HG03039 (cell line): ENCODE measurements at regions not wholly inside any gene's neighbourhood (a gene's known extent, or its start where the extent isn't known, plus 50 kb on each side); places are given as distances from the start of the nearest gene placed in this dataset.

Experiments used
- ATAC-seq: cut with Tn5 transposase; IDR thresholded peaks from one replicate; pipeline ENCODE4 v1.9.1; 2021; ENCODE audit warnings: mild to moderate bottlenecking, moderate library complexity; ENCODE audit not compliant: unreplicated experiment

DNA sequence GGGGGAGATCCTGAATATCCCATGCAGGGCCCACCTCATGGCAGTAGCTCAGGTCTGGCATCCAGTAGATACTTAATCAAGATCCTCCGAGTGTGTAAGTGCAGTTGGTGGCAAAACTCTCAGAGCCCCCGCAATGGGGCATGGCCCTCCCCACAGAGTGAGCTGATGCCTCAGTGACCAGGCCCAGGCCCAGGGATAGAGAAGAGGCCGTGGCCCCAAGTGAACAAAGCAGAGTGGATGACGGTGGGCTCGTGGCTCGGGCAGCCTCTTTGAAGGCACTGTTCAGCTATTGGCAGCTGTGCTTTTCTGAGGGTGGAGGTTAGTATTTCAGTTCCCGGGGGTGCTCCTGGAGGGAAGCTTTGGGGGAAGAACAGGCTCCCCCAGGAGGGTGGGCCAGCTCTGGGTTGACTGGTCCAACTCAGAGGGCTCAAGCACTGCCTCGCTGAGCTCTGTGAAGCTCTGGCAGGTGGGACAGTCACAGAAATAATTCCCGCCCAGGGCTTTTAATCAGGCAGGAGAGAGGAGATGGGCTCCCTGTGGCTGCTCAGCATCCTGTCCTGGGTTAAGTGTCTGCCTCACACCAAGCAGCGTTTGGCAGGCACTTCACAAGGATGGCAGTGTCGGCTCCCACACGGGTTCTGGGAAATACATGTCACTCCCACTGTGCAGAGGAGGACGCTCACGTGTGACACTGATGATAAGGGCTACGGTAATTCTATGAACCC is 583.6 kb downstream of the TCERG1L start:
- no peak for ATAC-seq

DNA sequence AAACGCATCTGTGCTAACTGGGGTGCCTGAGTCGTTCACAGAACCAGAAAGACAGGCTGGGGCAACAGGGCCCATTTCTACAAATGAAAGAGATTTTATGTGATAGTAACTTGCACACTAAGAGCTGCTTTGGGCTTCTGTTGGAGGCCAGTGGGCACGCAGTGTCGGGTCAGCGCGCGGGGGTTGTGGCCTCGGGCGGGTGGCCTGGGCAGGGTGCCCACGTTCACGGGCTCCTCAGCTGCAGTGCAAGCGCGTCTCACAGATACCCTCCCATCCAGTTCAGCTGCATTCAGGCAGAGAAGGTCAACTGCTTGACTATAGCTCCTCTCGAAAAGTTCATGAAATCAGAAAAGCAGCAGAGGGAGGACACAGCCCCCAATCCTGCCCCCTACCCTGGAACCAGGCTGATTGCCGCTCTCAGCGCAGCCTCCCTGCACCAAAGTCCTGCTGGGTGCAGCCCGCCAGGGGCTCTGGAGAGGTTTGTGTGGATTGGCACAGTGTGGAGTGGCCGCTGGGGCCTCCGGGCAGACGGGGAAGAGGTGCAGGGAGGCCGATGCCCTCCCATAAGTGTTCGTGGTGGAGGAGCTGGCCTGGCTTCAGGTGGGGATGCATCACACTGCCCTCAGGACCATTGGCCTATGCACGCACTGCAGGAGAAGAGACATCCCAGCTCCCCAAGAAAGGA is 582.8 kb downstream of the TCERG1L start:
- no peak for ATAC-seq

DNA sequence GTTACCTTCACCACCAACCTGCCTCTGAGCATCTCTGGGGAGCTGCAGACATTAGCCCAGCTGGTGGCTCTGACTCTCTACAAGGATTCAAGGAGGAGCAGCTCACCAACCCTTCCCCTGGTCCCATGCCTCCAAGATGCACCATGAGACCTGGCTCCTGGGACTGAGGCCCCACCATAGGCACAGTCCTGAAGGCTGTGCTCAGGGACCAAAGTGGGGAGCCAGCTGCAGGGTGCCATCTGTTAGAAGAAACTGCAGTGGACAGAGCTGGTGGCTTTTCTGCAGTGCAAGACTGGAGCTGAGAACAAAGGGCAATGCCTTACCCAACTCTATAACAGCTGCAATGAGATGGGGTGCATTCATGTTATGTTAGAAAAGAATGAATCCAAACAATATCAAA is 581.6 kb downstream of the TCERG1L start:
- no peak for ATAC-seq

DNA sequence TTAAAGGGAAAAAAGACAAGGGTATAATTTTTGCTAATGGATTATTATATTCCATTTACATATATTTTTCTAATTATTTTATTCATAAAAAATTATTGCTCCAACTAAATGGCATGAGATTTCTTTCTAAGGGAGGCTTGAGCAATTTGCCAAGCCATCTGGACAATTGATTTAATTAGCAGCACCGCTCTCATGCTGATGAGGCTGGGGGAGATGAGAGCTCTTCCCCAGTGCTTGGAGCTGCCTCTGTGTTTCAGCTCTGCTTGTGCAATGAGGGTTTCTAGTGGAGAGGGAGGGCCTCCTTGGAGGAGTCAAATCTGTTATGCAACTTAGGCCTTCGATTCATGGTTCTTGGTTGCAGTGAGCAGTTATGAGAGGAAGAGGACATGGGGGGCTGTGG is 574.3 kb downstream of the TCERG1L start:
- ATAC-seq = no peak

DNA sequence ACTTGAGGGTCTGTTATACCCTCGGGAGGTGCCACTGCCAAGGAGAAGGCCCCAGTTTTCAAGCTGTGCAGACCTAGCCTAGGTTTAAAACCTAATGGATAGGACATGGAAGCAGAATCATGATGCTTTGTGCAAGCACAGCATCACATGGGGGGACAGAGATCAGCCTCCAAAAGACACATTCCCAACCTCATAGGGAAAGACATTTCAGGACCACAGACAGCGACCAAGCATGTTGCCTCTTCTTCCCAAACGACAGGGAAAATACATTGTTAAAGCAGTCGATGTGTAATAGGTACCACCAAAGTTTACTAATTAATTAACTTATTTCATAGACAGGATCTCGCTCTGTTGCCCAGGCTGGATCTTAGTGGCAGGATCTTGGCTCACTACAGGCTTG is 573.9 kb downstream of the TCERG1L start:
- no peak for ATAC-seq

DNA sequence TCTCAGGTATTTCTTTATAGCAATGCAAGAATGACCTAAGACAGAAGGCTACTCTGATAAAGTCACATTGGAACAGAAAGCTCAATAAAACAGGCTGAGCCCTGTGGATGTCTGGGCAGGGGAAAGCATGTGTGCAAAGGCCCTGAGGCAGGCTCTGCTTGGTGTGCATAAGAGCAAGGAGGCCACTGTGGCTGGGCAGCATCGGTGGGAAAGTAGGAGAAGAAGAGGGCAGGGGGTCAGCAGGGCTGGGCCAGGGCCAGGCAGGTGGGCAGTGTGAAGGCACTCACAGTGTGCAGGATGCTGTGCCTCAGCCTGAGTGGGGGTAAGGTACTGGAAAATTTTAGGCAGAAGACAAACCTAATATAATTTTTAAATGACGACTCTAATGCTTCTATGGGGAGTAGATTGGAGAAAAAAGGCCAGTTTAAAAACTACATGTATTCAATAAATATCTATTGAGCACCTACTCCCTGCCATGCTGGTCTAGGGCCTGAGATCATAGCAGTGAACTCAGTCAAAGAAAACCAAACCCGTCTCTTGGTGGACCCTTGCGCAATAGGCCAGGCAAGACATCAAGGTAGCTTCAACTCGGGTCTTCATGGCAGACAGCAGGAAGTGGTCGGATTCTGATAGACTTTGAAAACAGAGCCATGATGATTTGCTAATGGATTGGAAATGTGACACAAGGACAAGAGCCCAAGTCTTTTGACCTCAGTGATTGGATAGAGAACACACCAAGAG is 572.3 kb downstream of the TCERG1L start:
- no peak for ATAC-seq

GRCh38 chr10:130739757-130740145 is 571.8 kb downstream of the TCERG1L start:
- no peak for ATAC-seq

- ATAC-seq = no peak
Observed at GRCh38 chr10:130740166-130740565, 571.4 kb downstream of the TCERG1L start.

DNA sequence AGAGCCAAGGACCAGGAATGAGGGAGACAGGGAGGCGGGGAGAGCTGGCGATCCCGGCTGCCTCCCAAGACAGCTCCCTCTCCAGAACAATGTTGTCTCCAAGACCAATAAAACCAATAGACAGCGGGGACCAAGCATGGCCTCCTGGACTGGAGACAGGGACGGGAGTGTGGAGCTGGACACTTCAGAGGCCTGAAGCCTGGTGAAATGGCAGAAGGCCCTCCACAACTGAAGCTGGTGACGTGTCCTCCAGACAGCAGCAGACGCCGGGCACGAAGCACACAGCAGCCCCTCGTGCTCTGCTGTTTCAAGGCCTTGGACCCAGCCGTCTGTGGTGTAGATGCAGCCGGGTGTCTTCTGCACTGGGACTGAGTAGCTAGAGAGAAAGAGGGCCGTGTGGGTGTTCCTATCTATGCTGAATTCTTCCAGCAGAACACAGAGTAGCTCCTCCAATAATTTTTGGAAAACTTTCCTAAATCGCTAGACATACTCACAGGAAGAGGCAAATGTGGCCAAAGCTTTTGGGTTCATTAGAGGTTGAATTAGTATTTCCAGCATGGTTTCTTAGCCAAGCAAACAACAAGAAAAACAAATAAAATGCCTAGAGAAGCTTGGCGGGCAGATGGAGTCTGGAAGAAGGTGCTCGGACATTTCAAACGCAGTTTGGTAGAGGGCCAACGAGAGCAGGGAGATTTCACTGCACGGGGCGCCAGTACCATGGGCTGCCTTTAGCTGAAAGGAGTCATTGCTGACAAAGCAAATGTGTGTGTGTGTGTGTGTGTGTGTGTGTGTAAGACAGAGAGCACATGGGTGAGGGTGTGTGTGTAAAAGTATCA is 570.4 kb downstream of the TCERG1L start:
- no peak for ATAC-seq

DNA sequence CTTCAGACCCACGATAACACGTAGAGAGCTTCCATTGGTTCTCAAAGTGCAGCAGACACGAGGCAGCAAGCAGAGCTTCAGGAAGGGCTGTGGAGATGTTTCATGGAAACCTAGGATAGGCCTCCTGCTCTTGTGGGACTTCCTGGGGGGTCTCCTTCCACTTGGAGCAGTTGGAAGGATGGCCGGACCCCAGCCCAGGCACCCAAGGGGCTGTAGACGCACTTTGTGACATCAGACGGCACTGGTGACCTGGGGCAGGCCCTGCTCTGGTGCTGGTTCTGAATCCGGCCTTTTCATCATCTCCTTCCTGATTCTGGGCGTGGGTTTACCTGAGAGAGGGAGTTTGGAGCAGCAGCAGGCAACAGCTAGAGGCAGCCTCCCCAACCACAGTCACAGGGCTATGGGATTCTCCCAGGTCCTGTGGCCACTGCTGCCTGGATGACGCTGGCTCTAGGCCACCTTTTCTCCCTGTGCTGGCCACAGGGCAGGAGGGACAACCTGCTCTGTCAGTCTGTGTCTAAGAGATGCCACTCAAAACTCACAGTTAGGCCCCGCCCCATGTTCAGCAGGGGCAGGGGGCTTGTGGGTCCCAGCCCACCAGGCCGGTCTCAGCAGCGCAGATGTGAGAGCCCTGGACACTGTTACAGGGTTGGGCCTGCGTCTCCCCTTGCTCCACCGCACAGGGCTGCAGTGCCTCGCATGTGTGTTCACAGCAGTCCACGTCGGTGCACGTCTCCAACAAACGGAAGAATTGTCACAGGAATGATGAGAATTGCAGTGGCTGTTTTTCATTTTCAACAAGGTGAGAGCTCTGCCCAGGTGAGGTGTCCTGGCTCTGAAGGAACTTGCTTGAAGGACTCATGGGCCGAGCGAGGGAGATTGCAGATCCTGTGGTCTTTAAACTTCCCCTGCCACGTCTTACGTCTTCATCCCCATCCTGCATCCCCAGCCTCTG is 569.3 kb downstream of the TCERG1L start:
- no peak for ATAC-seq

DNA sequence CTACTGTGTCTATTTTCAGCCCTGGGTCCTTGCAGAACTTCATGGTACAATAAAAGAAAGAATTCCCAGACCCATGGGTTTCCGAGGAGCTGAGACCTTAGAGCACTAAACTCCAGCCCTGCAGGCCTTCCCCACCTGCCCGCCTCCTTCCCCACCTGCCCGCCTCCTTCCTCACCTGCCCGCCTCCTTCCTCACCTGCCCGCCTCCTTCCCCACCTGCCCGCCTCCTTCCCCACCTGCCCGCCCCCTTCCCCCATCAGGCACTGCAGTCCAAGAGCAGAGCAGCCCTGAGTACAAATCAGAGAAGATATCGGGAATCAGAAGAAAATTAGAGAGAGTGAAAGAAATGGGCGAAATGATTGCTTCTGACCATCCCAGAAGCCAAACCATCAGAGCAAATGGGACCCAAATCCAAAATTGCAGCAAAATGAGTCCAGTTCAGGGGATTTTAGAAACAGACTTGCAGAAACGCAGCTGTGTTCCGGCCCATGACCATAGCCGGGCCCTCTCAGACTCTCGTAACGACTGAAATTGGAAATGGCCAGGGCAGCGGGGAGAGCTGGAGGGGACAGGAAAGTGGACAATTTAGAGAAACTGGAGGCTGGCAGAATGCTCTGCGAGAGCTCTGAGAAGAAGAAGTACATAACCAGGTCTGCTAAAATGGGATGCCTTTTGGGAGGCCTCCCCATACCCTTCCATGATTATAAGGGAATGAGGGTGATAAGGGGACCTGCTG is 568.4 kb downstream of the TCERG1L start:
- ATAC-seq = no peak

GRCh38 chr10:130743751-130744271 is 567.7 kb downstream of the TCERG1L start:
- ATAC-seq = no peak

DNA sequence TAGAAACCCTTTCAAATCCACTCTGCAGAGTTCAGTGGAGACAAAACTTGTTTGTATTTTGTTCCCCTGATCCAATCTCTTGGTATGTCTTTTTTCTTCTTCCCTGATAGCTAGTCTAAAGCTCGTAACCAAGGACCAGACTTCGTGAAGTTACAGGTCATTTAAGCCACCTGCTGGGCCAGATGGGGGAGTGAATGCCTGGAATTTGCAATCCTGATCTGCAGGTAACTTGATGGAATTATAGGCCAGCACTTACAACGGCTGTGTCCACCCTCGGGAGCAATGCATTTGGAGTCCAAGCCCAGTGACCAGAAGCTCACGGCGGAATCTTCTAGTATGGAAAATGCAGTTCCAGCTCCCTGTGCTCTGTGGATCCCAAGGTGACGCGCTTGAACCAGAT is 566.9 kb downstream of the TCERG1L start:
- no peak for ATAC-seq

DNA sequence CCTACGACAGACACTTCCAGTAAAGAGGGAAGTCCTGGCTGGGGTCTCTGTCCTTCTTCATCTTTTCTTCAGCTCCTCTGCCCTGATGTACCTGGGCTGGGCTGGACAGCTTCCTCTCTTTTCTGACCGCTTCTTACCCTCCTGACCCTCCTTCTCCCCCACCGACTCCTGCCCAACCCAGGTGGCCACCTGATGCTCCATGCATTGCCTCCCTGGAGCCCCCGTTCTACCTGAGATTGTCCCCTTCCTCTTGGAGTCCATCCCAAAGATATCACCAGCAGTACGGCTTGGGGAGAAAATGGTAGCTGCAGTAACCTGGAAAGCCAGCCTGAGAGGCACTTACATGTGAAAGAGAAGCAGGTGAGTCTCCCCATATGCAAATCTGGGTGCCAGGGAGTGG is 566.3 kb downstream of the TCERG1L start:
- ATAC-seq = no peak

- no peak for ATAC-seq
Observed at GRCh38 chr10:130745821-130746220, 565.7 kb downstream of the TCERG1L start.

- ATAC-seq = no peak
Observed at GRCh38 chr10:130746311-130746710, 565.2 kb downstream of the TCERG1L start.

- ATAC-seq = no peak
Observed at GRCh38 chr10:130747356-130747755, 564.2 kb downstream of the TCERG1L start.

DNA sequence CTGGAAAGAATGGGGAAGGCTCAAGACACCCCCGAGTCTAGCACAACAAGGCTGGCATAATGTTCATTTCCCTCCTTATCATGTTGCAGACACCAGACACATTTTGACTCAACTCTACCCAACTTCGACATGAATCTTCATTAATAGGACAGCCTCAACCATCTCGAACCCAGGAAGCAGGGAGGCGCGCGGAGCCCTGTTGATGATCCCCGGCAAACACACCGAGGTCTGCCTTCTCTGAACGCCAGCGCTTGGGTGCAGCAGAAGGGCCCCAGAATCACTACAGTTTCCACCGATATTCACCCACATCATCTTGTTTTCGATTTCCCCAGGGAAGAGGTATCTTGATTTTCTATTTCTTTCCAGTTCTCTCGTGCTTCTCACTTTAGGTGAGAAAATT is 563.6 kb downstream of the TCERG1L start:
- ATAC-seq = no peak

DNA sequence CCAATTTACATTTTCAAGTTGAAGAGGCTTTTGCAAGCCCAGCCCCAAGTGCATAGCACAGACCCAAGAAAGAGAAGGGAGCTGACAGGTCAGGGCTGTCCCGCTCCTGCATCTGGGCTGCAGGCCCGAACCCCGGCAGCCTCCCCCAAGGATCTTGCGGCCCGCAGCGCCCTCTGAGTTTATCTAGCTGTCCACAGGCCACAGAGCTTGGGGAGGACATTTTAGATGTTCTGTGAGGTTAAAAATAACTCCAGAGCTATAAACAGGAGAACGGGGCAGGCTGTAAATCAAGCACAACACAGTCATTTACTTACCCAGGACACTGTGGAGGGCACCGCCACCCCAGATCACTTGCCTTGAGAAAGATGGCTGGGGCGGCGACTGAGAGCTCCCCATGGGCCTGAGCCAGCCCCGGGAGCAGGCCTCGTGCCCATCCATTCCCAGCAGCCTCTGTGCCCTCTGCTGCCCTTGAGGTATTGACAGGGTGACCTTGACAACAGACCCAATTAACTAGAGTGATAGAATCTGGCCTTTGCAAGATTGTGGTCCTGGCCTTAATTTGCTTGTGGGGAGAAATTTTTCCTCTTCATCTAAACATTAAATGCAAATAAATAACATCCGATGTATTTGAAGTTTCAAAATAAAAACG is 563.0 kb downstream of the TCERG1L start:
- no peak for ATAC-seq
